ENCODE measurements at regions not wholly inside any gene's neighbourhood (a gene's known extent, or its start where the extent isn't known, plus 50 kb on each side); places are given as distances from the start of the nearest gene placed in this dataset.

DNA sequence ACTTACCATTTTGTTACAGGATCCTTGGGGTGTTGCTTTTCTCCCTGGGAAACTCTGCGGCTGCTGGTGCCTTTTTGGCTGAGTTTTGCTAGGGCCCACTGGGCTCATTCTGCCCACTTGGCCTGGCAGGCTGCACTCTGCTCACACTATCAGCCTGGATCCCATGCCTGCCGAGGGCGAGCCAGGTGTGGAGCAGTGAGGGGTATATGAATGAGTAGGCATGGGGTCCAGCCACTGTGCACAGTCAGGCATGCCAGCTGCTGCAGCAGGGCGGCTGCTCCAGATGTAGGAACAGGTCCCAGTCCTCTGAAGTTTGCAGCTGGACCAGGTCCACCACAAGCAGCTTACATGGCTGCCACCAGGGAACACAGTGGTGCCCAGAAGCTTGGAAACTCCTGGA lies 136.4 kb upstream of the CNTN3 start:
- TF ChIP-seq CTCF (optimal IDR thresholded peaks at IDR 0.05 in 1 of 3, IDR thresholded peaks at IDR 0.05 in 1 of 3, conservative IDR thresholded peaks at IDR 0.05 in 1 of 3; ENCODE audit: extremely low read depth in 1 of 3, insufficient read depth in 2 of 3, low read length in 3 of 3) (no peak), EZH2 (IDR thresholded peaks at IDR 0.05; ENCODE audit: low read length) (no peak)
